Testis (tissue), 2 donors: ENCODE measurements at regions not wholly inside any gene's neighbourhood (a gene's known extent, or its start where the extent isn't known, plus 50 kb on each side); places are given as distances from the start of the nearest gene placed in this dataset.

ENCODE experiments used
- POLR2A ChIP-seq: fragments of 450-650 bp; IDR thresholded peaks from one replicate; pipeline ENCODE4 v1.6.1; 2017; ENCODE audit warnings: antibody characterized with exemption, mild to moderate bottlenecking, moderate library complexity
- TF ChIP-seq, protein P1 (sequence below), 3 experiments: fragments of 450-650 bp in 2 of 3; fragments of 200-600 bp in 1 of 3; sonication (generic) in 1 of 3; IDR thresholded peaks; one replicate each; pipeline ENCODE4 v1.5.1; 2016 to 2019; ENCODE audit warnings: antibody characterized with exemption in 3 of 3, mild to moderate bottlenecking in 2 of 3, moderate library complexity in 1 of 3

DNA sequence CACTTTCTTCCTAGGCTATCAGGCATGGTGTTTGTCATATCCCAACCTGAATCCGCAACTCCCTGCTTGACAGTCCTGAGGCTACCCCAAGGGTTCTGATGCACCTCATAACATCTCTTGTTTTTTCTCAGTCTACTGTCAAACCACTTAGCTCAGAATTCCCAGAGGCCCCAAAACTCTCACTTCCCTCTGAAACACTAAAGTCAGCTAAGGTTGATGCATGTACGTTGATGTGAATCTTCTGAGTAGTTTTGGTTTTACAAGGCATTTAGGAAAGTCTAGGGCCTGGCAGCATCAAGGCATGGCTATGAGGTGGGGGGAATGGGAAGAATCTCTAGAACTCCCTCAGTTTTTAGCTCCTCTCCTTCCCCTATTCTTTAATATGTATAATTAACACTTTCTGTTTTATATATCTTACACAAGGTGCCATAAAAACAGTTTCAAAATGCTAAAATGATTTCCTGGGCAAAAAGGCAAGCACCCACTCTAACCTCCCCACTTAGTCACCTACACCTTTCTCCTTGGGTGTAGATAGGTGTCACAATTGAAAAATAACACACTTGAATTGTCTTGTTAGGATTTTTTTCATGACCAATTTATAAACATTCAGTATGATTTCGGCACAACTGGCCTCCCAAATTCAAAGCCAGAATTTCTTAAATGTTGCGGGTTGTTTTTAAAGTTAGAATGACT is 71.4 kb upstream of the TANK start:
- TF ChIP-seq, protein P1, sequence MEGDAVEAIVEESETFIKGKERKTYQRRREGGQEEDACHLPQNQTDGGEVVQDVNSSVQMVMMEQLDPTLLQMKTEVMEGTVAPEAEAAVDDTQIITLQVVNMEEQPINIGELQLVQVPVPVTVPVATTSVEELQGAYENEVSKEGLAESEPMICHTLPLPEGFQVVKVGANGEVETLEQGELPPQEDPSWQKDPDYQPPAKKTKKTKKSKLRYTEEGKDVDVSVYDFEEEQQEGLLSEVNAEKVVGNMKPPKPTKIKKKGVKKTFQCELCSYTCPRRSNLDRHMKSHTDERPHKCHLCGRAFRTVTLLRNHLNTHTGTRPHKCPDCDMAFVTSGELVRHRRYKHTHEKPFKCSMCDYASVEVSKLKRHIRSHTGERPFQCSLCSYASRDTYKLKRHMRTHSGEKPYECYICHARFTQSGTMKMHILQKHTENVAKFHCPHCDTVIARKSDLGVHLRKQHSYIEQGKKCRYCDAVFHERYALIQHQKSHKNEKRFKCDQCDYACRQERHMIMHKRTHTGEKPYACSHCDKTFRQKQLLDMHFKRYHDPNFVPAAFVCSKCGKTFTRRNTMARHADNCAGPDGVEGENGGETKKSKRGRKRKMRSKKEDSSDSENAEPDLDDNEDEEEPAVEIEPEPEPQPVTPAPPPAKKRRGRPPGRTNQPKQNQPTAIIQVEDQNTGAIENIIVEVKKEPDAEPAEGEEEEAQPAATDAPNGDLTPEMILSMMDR (IDR thresholded peaks at IDR 0.05) = no peak
- TF ChIP-seq POLR2A = no peak
